Panc1 (cell line): ENCODE measurements at regions not wholly inside any gene's neighbourhood (a gene's known extent, or its start where the extent isn't known, plus 50 kb on each side); places are given as distances from the start of the nearest gene placed in this dataset.

ENCODE experiments used
- ATAC-seq: fragments of 200-7000 bp; cut with Tn5 transposase; 2 replicates; pipeline ENCODE4 v1.9.1; 2020; ENCODE audit warnings: mild to moderate bottlenecking, moderate library complexity
- BruUV-seq: library from RNA; stranded (reverse); fragments of 400-500 nt; replicated peaks from 2 replicates; lab custom pipeline; 2021; lab: Mats Ljungman, UMichigan
- CTCF ChIA-PET: fragments of 300-600 bp; sonication (Branson Sonifier 250); formaldehyde crosslinking; loops from one replicate; lab custom pipeline; 2022; ENCODE audit warnings: antibody characterized with exemption; lab: Charles Lee
- POLR2A ChIA-PET: fragments of 300-600 bp; sonication (Branson Sonifier 250); formaldehyde crosslinking; loops from one replicate; lab custom pipeline; 2022; ENCODE audit warnings: antibody characterized with exemption; lab: Charles Lee
- DNase-seq: peaks from one replicate; pipeline ENCODE4 v3.0.0-alpha.2; 2010; ENCODE audit warnings: low read depth, low spot score
- H3K27ac ChIP-seq: 2 replicates; pipeline ENCODE4 v1.5.1; 2011; ENCODE audit warnings: mild to moderate bottlenecking, low read length, inconsistent platforms
- H3K27me3 ChIP-seq: fragments of 200-500 bp; sonication (Bioruptor generic); 2 replicates; pipeline ENCODE4 v1.6.0; 2014; ENCODE audit warnings: low read length, inconsistent platforms; ENCODE audit not compliant: control insufficient read depth, insufficient read depth
- H3K36me3 ChIP-seq: fragments of 200-500 bp; sonication (Bioruptor generic); 2 replicates; pipeline ENCODE4 v1.5.1; 2014; ENCODE audit warnings: inconsistent platforms, mild to moderate bottlenecking, low read length, moderate library complexity; ENCODE audit not compliant: control insufficient read depth, insufficient read depth
- H3K4me1 ChIP-seq: 2 replicates; pipeline ENCODE4 v1.5.1; 2011; ENCODE audit warnings: inconsistent platforms, mild to moderate bottlenecking, low read length, moderate library complexity; ENCODE audit not compliant: control insufficient read depth, insufficient read depth
- H3K4me3 ChIP-seq, 2 experiments: 2 replicates each; pipeline ENCODE4 v1.5.1; 2011 to 2012; ENCODE audit warnings: low read depth in 2 of 2, low read length in 2 of 2, mild to moderate bottlenecking in 2 of 2, inconsistent platforms in 1 of 2, moderate library complexity in 1 of 2
- H3K9me3 ChIP-seq: fragments of 200-500 bp; sonication (Bioruptor generic); 2 replicates; pipeline ENCODE4 v1.5.1; 2014; ENCODE audit warnings: low read depth, mild to moderate bottlenecking, inconsistent platforms, low read length, moderate library complexity; ENCODE audit not compliant: control insufficient read depth, insufficient read depth
- POLR2AphosphoS5 ChIP-seq: IDR thresholded peaks from 2 replicates; pipeline ENCODE4 v1.6.1; 2012; ENCODE audit warnings: mild to moderate bottlenecking, low read depth, low read length, moderate library complexity
- SIN3A ChIP-seq: IDR thresholded peaks from 2 replicates; pipeline ENCODE4 v1.6.1; 2012; ENCODE audit warnings: low read depth, mild to moderate bottlenecking, low read length, moderate library complexity, borderline replicate concordance; ENCODE audit not compliant: insufficient read depth
- TCF7L2 ChIP-seq: IDR thresholded peaks from 2 replicates; pipeline ENCODE4 v1.6.1; 2011; ENCODE audit warnings: mild to moderate bottlenecking, low read depth, low read length, inconsistent platforms
- in situ Hi-C: cut with HindIII; loops from 2 replicates; pipeline ENCODE4 v1.10.0; 2016; ENCODE audit warnings: low sequenced_read_pairs, low pct_unique_long_range_greater_than_20kb
- intact Hi-C: fragments of 100-400 bp; cut with micrococcal nuclease; formaldehyde crosslinking; loops from one replicate; pipeline ENCODE4 v1.10.0; 2022; ENCODE audit not compliant: unreplicated experiment
- TF ChIP-seq, protein P1 (sequence below), 2 experiments: IDR thresholded peaks; 2 replicates each; pipeline ENCODE4 v1.6.1; 2011 to 2012; ENCODE audit warnings: low read depth in 2 of 2, control low read depth in 1 of 2, low read length in 1 of 2, mild to moderate bottlenecking in 1 of 2, moderate library complexity in 1 of 2; ENCODE audit not compliant: insufficient read depth in 1 of 2
- TF ChIP-seq, protein P2 (sequence below): fragments of 450-650 bp; IDR thresholded peaks from 2 replicates; pipeline ENCODE4 v1.5.1; 2017; ENCODE audit warnings: mild to moderate bottlenecking

DNA sequence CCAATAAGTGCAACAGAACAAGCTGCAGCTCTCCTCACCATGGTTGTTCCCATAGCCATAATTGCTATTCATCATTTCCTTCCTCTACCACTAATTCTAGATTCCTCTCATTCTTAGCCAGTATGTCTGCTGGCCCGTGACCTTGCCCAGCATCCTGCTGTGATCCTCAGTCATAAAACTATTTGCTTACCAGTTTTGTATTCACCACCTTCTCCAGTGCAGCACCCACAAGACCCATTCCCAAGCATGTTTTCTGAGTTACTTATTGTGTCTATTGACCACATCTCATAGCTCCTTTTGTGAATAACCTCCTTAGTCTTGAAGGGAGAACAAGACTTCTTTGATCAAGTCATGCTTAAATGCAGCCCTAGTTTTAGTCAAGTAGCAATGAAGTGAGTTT is 488.0 kb upstream of the CTNND2 start:
- ATAC-seq (no peak), DNase-seq (no peak)
- TF ChIP-seq, protein P1, sequence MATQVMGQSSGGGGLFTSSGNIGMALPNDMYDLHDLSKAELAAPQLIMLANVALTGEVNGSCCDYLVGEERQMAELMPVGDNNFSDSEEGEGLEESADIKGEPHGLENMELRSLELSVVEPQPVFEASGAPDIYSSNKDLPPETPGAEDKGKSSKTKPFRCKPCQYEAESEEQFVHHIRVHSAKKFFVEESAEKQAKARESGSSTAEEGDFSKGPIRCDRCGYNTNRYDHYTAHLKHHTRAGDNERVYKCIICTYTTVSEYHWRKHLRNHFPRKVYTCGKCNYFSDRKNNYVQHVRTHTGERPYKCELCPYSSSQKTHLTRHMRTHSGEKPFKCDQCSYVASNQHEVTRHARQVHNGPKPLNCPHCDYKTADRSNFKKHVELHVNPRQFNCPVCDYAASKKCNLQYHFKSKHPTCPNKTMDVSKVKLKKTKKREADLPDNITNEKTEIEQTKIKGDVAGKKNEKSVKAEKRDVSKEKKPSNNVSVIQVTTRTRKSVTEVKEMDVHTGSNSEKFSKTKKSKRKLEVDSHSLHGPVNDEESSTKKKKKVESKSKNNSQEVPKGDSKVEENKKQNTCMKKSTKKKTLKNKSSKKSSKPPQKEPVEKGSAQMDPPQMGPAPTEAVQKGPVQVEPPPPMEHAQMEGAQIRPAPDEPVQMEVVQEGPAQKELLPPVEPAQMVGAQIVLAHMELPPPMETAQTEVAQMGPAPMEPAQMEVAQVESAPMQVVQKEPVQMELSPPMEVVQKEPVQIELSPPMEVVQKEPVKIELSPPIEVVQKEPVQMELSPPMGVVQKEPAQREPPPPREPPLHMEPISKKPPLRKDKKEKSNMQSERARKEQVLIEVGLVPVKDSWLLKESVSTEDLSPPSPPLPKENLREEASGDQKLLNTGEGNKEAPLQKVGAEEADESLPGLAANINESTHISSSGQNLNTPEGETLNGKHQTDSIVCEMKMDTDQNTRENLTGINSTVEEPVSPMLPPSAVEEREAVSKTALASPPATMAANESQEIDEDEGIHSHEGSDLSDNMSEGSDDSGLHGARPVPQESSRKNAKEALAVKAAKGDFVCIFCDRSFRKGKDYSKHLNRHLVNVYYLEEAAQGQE (IDR thresholded peaks at IDR 0.05; ENCODE audit: insufficient read depth in 1 of 2, low read depth in 2 of 2, low read length in 1 of 2): no peak
- TF ChIP-seq TCF7L2: no peak
- Histone ChIP-seq H3K4me3 (no peak overlapping the region), H3K4me1 (no peaks in the 10 kb centered on the region), H3K9me3 (no peaks in the 10 kb centered on the region), H3K27me3 (no peaks in the 10 kb centered on the region), H3K36me3 (no peaks in the 10 kb centered on the region), H3K27ac (no peak overlapping the region)
- in situ Hi-C loops (no loop called here), intact Hi-C loops (no loop called here)
- BruUV-seq: no TSS peak
- ChIA-PET CTCF (no interaction called here), POLR2A (no interaction called here)

DNA sequence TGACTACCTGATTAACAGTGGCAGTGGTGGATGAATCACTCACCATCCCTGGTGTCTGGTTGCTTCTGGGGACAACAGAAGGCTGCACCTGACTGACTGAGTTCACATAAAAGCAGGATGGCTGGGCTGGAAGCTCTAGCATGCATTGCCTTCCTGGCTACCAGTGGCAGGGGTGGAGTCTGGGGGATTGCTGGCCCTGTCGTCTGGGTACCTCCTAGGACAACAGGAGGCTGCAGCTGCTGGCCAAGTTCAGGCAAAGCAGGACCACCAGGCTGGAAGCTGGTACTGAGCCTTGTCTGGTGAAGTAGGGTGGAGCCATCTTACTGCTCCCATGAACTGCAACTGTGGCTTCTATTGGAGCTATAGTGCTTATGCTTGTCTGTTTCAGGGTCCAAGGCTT is 480.8 kb upstream of the CTNND2 start:
- CTCF ChIA-PET: no interaction called here
- Histone ChIP-seq H3K27ac (no peak overlapping the region), H3K4me1 (no peaks in the 10 kb centered on the region), H3K9me3 (no peaks in the 10 kb centered on the region), H3K27me3 (no peaks in the 10 kb centered on the region), H3K4me3 (no peak overlapping the region), H3K36me3 (no peaks in the 10 kb centered on the region)
- in situ Hi-C loops: no loop called here
- BruUV-seq: no TSS peak
- POLR2A ChIA-PET: no interaction called here
- DNase-seq (no peak), ATAC-seq (no peak)
- intact Hi-C loops: no loop called here
- TF ChIP-seq TCF7L2: no peak
- no peak for TF ChIP-seq SIN3A
- TF ChIP-seq, protein P1 (IDR thresholded peaks at IDR 0.05; ENCODE audit: insufficient read depth in 1 of 2, low read depth in 2 of 2, low read length in 1 of 2): no peak
- no peak for TF ChIP-seq POLR2AphosphoS5
- TF ChIP-seq, protein P2, sequence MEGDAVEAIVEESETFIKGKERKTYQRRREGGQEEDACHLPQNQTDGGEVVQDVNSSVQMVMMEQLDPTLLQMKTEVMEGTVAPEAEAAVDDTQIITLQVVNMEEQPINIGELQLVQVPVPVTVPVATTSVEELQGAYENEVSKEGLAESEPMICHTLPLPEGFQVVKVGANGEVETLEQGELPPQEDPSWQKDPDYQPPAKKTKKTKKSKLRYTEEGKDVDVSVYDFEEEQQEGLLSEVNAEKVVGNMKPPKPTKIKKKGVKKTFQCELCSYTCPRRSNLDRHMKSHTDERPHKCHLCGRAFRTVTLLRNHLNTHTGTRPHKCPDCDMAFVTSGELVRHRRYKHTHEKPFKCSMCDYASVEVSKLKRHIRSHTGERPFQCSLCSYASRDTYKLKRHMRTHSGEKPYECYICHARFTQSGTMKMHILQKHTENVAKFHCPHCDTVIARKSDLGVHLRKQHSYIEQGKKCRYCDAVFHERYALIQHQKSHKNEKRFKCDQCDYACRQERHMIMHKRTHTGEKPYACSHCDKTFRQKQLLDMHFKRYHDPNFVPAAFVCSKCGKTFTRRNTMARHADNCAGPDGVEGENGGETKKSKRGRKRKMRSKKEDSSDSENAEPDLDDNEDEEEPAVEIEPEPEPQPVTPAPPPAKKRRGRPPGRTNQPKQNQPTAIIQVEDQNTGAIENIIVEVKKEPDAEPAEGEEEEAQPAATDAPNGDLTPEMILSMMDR: no peak
